ENCODE measurements at regions not wholly inside any gene's neighbourhood (a gene's known extent, or its start where the extent isn't known, plus 50 kb on each side); places are given as distances from the start of the nearest gene placed in this dataset.

DNA sequence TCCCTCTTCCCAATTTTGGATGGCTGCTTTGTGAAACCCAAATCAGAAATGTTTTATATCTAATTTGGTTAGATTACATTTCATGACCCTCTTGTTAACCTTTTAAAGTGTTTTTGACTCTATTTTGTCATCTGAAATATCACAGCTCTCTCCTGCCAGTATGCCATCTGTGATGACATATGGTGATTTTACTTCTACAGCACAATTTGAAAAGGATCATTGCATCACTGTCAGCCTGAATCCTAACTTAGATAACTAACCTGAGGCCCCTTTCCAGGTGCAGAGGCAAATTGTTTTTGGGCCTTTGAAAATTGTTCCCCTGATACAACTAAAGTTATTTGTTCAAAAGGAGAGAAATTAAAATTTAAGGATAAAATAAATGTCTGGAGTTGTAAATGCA lies 1023.4 kb upstream of the LRRTM1 start:
- TF ChIP-seq, protein P1, sequence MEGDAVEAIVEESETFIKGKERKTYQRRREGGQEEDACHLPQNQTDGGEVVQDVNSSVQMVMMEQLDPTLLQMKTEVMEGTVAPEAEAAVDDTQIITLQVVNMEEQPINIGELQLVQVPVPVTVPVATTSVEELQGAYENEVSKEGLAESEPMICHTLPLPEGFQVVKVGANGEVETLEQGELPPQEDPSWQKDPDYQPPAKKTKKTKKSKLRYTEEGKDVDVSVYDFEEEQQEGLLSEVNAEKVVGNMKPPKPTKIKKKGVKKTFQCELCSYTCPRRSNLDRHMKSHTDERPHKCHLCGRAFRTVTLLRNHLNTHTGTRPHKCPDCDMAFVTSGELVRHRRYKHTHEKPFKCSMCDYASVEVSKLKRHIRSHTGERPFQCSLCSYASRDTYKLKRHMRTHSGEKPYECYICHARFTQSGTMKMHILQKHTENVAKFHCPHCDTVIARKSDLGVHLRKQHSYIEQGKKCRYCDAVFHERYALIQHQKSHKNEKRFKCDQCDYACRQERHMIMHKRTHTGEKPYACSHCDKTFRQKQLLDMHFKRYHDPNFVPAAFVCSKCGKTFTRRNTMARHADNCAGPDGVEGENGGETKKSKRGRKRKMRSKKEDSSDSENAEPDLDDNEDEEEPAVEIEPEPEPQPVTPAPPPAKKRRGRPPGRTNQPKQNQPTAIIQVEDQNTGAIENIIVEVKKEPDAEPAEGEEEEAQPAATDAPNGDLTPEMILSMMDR (conservative IDR thresholded peaks at IDR 0.05; ENCODE audit: low read length) = no peak
- no peak for TF ChIP-seq EZH2phosphoT487 (IDR thresholded peaks at IDR 0.05; ENCODE audit: borderline replicate concordance)

All from Loucy (cell line).